Endothelial cell of umbilical vein (primary cell): ENCODE measurements at regions not wholly inside any gene's neighbourhood (a gene's known extent, or its start where the extent isn't known, plus 50 kb on each side); places are given as distances from the start of the nearest gene placed in this dataset.

ENCODE experiments used
- BruUV-seq: library from RNA; stranded (reverse); fragments of 400-500 nt; replicated peaks from 2 replicates; lab custom pipeline; 2021; lab: Mats Ljungman, UMichigan
- CTCF ChIA-PET: fragments of 300-600, 350-600 bp; sonication (Branson Sonifier 250); formaldehyde crosslinking; loops from one replicate; lab custom pipeline; 2021; ENCODE audit warnings: antibody characterized with exemption, inconsistent platforms; lab: Charles Lee
- POLR2A ChIA-PET: fragments of 300-600, 350-600 bp; sonication (Branson Sonifier 250); formaldehyde crosslinking; loops from one replicate; lab custom pipeline; 2021; ENCODE audit warnings: antibody characterized with exemption, inconsistent platforms; lab: Charles Lee
- DNase-seq: peaks from one replicate; pipeline ENCODE4 v3.0.0-alpha.2; 2011; ENCODE audit warnings: low read depth, low spot score
- FAIRE-seq: peaks from 2 replicates; lab custom pipeline; 2011; peaks lifted over from hg19 to GRCh38; lab: Jason Lieb, UNC
- H2AFZ ChIP-seq: 2 replicates; pipeline ENCODE4 v1.6.0; 2012; ENCODE audit warnings: low read depth, low read length, control low read depth, inconsistent platforms
- H3K27ac ChIP-seq: 2 replicates; pipeline ENCODE4 v1.5.1; 2011; ENCODE audit warnings: low read depth, mild to moderate bottlenecking, control low read depth, low read length, moderate library complexity; ENCODE audit not compliant: insufficient read depth
- H3K27me3 ChIP-seq, 2 experiments: 2 replicates each; pipeline versions ENCODE4 v1.6.0 to v1.6.1; 2011; ENCODE audit warnings: low read length in 2 of 2, mixed read lengths in 1 of 2; ENCODE audit not compliant: control insufficient read depth in 2 of 2, insufficient read depth in 2 of 2
- H3K36me3 ChIP-seq, 2 experiments: 2 replicates in 1 of 2; 3 replicates in 1 of 2; pipeline ENCODE4 v1.5.1; 2011; ENCODE audit warnings: low read length in 2 of 2, mild to moderate bottlenecking in 1 of 2, moderate library complexity in 1 of 2; ENCODE audit not compliant: control insufficient read depth in 2 of 2, insufficient read depth in 2 of 2; ENCODE audit errors: extremely low read depth in 1 of 2
- H3K4me1 ChIP-seq: 3 replicates; pipeline ENCODE4 v1.5.1; 2011; ENCODE audit warnings: mild to moderate bottlenecking, low read length; ENCODE audit not compliant: control insufficient read depth, insufficient read depth; ENCODE audit errors: extremely low read depth
- H3K4me2 ChIP-seq: 2 replicates; pipeline ENCODE4 v1.6.1; 2011; ENCODE audit warnings: low read length, control low read depth, mixed read lengths; ENCODE audit not compliant: insufficient read depth
- H3K4me3 ChIP-seq, 3 experiments: fragments of 200-600 bp in 1 of 3; sonication (generic), shearing (Covaris generic) in 1 of 3; replicated peaks in 1 of 3; 2 replicates each; pipeline ENCODE4 v1.5.1; 2011 to 2016; ENCODE audit warnings: control low read depth in 3 of 3, low read length in 3 of 3, mild to moderate bottlenecking in 2 of 3, inconsistent platforms in 1 of 3, low read depth in 1 of 3, moderate library complexity in 1 of 3; ENCODE audit not compliant: insufficient read depth in 1 of 3
- H3K79me2 ChIP-seq: 2 replicates; pipeline ENCODE4 v1.6.0; 2012; ENCODE audit warnings: low read length, inconsistent platforms; ENCODE audit not compliant: control insufficient read depth, insufficient read depth
- H3K9ac ChIP-seq: replicated peaks from 2 replicates; pipeline ENCODE3; 2011; ENCODE audit warnings: low read length, control low read depth; ENCODE audit not compliant: insufficient read depth; ENCODE audit errors: extremely low read depth
- H3K9me1 ChIP-seq: replicated peaks from 3 replicates; pipeline ENCODE4 v1.6.0; 2011; ENCODE audit warnings: mild to moderate bottlenecking, low read length; ENCODE audit not compliant: control insufficient read depth, insufficient read depth; ENCODE audit errors: extremely low read depth
- H3K9me3 ChIP-seq: replicated peaks from 2 replicates; pipeline ENCODE4 v1.5.1; 2012; ENCODE audit warnings: low read length, inconsistent platforms; ENCODE audit not compliant: control insufficient read depth, insufficient read depth
- H4K20me1 ChIP-seq: replicated peaks from 2 replicates; pipeline ENCODE3; 2011; ENCODE audit warnings: mild to moderate bottlenecking, low read length; ENCODE audit not compliant: control insufficient read depth, insufficient read depth; ENCODE audit errors: extremely low read depth
- FOS ChIP-seq: IDR thresholded peaks from 2 replicates; pipeline ENCODE4 v1.6.1; 2011; ENCODE audit warnings: mild to moderate bottlenecking, low read length, moderate library complexity, borderline replicate concordance; ENCODE audit not compliant: insufficient read depth
- JUN ChIP-seq: IDR thresholded peaks from 2 replicates; pipeline ENCODE4 v1.6.1; 2011; ENCODE audit warnings: borderline replicate concordance, low read depth; ENCODE audit not compliant: insufficient read length, insufficient read depth
- MAX ChIP-seq: IDR thresholded peaks from 2 replicates; pipeline ENCODE4 v1.6.1; 2011; ENCODE audit not compliant: insufficient read depth, insufficient read length
- MYC ChIP-seq: IDR thresholded peaks from one replicate; pipeline ENCODE4 v1.6.1; 2011; ENCODE audit warnings: mild to moderate bottlenecking, low read depth, low read length
- POLR2A ChIP-seq: IDR thresholded peaks from 2 replicates; pipeline ENCODE4 v1.6.1; 2012; ENCODE audit warnings: low read depth, mild to moderate bottlenecking, control low read depth, low read length
- POLR2AphosphoS5 ChIP-seq: IDR thresholded peaks from 2 replicates; pipeline ENCODE4 v1.6.1; 2012; ENCODE audit warnings: low read depth, mild to moderate bottlenecking, control low read depth, low read length, moderate library complexity; ENCODE audit not compliant: insufficient read depth
- dilution Hi-C: fragments of 300-500 bp; cut with MboI; formaldehyde crosslinking; loops from one replicate; pipeline ENCODE4 v1.15.0; 2019; ENCODE audit warnings: low sequenced_read_pairs; ENCODE audit not compliant: extremely low pct_ligation_motif_present
- intact Hi-C: fragments of 100-400 bp; cut with micrococcal nuclease; formaldehyde crosslinking; loops from one replicate; pipeline ENCODE4 v1.10.0; 2022

DNA sequence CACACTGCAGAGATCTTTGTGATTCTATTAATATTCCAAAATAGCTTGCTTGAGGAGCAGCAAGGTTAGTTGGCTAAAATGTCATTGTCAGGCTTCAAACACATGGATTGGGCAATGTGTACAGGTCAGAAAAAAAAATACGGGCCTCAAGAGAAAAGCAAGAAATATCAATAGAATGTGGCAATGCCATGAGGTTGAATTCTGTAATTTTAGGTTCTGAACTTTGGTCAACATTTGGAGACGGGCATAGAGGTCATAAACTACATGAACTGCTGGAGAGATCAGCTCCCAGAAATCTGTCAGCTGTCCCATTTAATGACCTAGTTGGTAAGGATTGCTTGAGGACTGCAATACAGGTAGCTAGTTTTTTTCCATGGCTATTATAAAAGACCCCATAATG is 445.8 kb downstream of the HTR1B start:
- Histone ChIP-seq H3K27ac (no peak overlapping the region), H3K9me1 (no peaks in the 10 kb centered on the region), H3K9me3 (no peaks in the 10 kb centered on the region), H4K20me1 (no peaks in the 10 kb centered on the region), H3K9ac (no peak overlapping the region), H3K79me2 (no peaks in the 10 kb centered on the region), H3K4me3 (no peak overlapping the region), H3K27me3 (no peaks in the 10 kb centered on the region), H3K4me2 (no peak overlapping the region), H3K4me1 (no peaks in the 10 kb centered on the region), H3K36me3 (no peaks in the 10 kb centered on the region), H2AFZ (no peak overlapping the region)
- no peak for TF ChIP-seq MYC
- TF ChIP-seq POLR2AphosphoS5: no peak
- TF ChIP-seq MAX: no peak
- DNase-seq: no peak
- ChIA-PET CTCF (no interaction called here), POLR2A (interaction anchor here (0.7 kb wide), 1 partner anchor 217 kb away, joined by 3 read pairs; no protein-coding TSS in a partner anchor)
- intact Hi-C loops (no loop called here), dilution Hi-C loops (no loop called here)
- FAIRE-seq: no peak
- BruUV-seq: no TSS peak

DNA sequence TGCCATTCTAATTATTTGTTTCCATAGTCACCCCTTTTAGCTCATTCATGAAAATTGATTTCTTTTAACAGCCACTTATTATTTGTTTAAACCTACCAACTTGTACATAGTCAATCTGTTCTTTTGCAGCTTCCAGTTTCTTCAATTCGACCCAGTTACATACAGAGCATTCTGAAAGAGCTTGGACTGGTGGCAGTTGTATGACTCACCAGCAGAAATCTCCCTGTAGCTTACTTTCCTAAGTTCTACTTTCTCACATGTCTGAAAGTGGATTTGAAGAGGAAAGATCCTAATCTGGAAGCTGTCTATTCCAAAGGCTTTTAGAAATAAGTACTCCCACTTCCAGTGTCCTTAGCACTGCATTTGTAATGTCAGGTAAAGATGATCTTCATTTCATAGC is 447.9 kb downstream of the HTR1B start:
- Histone ChIP-seq H3K4me2 (no peak overlapping the region), H4K20me1 (no peaks in the 10 kb centered on the region), H3K9ac (no peak overlapping the region), H3K27me3 (no peaks in the 10 kb centered on the region), H3K4me1 (no peaks in the 10 kb centered on the region), H3K79me2 (no peaks in the 10 kb centered on the region), H3K9me1 (no peaks in the 10 kb centered on the region), H3K9me3 (no peaks in the 10 kb centered on the region), H3K27ac (no peak overlapping the region), H3K4me3 (no peak overlapping the region), H2AFZ (no peak overlapping the region), H3K36me3 (no peaks in the 10 kb centered on the region)
- intact Hi-C loops (no loop called here), dilution Hi-C loops (no loop called here)
- DNase-seq (peak; percentile 30), FAIRE-seq (no peak)
- TF ChIP-seq FOS: peak; percentile 22
- TF ChIP-seq JUN: no peak
- TF ChIP-seq POLR2A: no peak
- no TSS peak for BruUV-seq
- CTCF ChIA-PET: interaction anchor here (0.8 to 1.5 kb wide), 3 partner anchors 12 to 18 kb away, joined by 3 to 6 read pairs (median 5); no protein-coding TSS in a partner anchor
- POLR2A ChIA-PET: no interaction called here
